ENCODE measurements at regions not wholly inside any gene's neighbourhood (a gene's known extent, or its start where the extent isn't known, plus 50 kb on each side); places are given as distances from the start of the nearest gene placed in this dataset.
"Not testable (repeated sequence)": the region's sequence is repeated elsewhere in the genome, so short reads cannot be mapped to it uniquely, and the experiment has no call there.

- DNase-seq (ENCODE audit: insufficient read length); FAIRE-seq: not testable (repeated sequence)
These were observed 123.7 kb upstream of the MTLN start for GRCh38 chr2:110336071-110336470.

DNA sequence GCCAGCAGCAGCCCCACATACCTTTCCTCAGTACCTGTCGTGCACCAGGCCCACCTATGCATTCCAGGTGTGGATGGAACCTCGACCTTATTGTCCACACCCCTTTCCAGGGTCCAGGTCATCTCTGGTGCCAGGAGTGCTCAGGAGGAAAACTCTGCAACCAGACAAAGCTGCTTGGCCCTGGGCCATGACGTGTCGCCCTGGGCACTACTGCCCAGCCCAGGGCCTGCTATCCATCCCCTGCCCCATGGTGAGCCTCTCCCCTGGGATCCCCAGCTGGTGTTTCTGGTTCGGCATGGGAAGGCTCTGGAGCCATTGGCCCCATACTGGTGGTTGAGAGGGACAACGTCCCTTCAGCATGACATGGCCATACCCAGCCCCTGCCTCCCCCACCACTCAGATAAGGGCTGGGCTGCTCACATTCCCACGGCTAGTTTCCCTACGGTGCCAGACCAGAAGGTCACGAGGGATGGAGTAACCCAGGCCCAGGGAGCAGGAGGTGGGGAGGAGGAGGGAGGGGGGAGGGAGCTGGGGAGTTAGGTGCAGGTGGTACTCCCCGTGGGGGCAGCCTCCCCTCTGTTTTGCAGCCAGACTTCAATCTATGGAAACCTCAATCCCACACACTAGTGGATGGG is 123.2 kb upstream of the MTLN start:
- FAIRE-seq; DNase-seq (ENCODE audit: insufficient read length): not testable (repeated sequence)

- not testable (repeated sequence) for DNase-seq (ENCODE audit: insufficient read length)
- FAIRE-seq: peak; percentile 17
These were observed 121.1 kb upstream of the MTLN start for GRCh38 chr2:110333114-110334095.

DNA sequence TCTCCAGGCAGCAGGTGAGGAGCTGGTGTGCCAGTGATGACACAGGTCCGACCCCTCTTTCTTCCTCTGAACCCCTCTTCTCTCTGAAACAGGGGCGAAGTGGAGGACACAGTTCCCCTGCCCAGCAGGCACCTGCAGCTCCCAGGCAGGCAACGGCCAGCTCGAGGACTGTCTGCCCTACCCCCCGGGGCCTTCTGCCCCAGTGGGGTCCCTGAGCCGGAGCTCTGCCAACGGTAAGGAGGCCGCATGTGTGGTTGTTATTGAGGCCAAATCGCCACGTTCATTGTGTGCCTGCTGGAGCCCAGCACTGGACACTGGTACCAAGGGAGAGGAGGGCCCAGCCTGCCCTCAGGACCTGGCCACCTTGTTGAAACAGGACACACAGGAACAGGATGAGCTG is 119.3 kb upstream of the MTLN start:
- DNase-seq (ENCODE audit: insufficient read length); FAIRE-seq: not testable (repeated sequence)

DNA sequence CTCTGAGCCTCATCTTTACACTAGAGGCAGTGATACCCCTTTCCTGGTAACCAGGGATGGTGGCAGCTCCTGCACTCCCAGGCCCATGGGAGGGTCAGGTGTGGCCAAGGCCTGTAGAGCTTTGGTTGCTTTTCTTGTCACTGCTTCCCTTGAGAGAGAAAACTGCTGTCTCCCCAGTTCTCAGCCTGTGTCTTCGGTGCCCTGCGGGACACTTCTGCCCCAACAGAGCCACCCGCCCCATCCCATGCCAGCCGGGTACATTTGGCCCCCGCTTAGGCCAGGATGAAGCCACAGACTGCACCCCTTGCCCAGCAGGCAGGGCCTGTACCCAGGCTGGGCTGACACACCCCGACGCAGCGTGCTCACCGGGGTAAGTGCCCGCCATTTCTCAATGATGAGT is 117.4 kb upstream of the MTLN start:
- FAIRE-seq; DNase-seq (ENCODE audit: insufficient read length): not testable (repeated sequence)

DNA sequence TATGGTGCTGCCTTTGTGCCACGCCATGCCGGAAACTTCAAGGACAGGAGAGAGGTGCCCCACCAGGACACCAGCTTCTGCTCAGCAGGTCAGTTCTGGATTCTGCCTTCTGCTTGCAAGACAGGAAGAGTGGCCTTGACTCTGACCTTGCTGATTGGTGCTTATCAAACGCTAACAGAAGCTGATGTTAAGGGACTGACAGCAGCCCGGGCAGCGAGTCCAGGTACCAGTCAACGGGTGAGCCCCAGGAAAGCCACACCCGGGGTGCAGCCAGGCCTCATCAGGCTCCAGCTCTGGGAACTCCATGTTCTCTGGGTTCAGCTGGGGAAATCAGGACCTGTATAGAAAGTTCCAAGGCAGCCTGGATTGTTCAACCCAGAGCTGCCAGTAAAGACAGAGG is 116.8 kb upstream of the MTLN start:
- not testable (repeated sequence) for FAIRE-seq; DNase-seq (ENCODE audit: insufficient read length)

- FAIRE-seq; DNase-seq (ENCODE audit: insufficient read length): not testable (repeated sequence)
These were observed 116.3 kb upstream of the MTLN start for GRCh38 chr2:110328677-110329076.

DNA sequence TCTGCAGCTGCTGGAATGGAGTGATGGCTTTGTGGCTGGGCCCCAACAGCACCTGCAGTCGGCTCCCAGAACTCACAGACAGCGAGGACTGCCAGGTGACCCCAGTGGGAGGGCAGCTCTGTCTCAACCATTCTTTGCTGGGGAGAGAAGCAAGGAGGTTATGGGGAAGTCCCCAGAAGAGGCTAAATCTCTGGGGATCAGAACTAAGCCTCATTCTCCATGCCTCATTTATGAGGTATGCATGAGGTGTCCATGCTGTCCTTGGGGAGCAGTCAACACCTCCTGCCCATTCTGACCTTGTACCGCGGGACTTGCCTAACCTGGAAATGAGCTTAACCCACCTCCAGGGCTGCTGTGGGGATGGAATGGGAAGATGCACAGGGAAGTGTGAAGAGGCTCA is 111.5 kb upstream of the MTLN start:
- not testable (repeated sequence) for FAIRE-seq; DNase-seq (ENCODE audit: insufficient read length)

GRCh38 chr2:110322535-110322934 is 110.2 kb upstream of the MTLN start:
- not testable (repeated sequence) for DNase-seq (ENCODE audit: insufficient read length); FAIRE-seq

- DNase-seq (ENCODE audit: insufficient read length); FAIRE-seq: not testable (repeated sequence)
These were observed 108.7 kb upstream of the MTLN start for GRCh38 chr2:110320834-110321563.

DNA sequence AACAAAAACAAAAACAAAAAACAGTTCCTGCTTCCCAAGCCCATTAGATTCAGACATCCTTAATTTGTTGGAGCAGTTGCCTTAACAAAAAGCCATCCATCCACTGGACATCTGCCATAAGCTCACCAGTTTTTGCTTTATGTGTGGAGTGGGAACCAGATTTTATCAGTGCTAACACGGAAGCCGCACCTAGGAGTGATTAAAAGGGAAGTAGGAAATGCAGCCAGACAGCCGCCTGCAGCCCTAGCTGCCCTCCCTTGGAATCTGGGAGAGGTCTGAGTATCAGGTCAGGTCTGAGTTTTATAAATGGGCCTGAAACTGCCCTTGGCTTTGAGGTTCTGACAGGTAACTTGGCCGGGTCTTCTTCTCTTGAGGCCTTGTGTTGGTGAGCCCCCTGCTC is 106.6 kb upstream of the MTLN start:
- not testable (repeated sequence) for DNase-seq (ENCODE audit: insufficient read length); FAIRE-seq

DNA sequence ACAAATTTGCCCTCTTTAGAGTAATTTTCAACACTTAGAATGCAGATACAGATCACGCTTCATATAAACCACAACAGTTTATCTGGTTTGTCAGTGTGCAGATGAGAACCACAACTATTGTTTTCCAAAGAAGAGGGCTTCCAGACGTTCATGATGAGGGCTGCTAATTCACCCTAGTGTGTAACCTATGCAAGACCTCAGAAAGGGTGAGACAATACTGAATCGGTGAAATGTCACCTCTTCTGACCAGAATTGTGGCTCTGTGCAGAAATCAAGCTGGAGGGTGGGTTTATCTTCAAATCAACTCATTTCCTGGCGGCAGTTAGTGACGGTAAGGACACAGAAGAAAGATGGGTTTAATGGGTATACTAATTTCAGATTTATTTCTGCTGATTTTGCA is 105.0 kb upstream of the MTLN start:
- FAIRE-seq; DNase-seq (ENCODE audit: insufficient read length): not testable (repeated sequence)

GRCh38 chr2:110316051-110316865 is 103.9 kb upstream of the MTLN start:
- not testable (repeated sequence) for DNase-seq (ENCODE audit: insufficient read length)
- peak; percentile 42 for FAIRE-seq

DNA sequence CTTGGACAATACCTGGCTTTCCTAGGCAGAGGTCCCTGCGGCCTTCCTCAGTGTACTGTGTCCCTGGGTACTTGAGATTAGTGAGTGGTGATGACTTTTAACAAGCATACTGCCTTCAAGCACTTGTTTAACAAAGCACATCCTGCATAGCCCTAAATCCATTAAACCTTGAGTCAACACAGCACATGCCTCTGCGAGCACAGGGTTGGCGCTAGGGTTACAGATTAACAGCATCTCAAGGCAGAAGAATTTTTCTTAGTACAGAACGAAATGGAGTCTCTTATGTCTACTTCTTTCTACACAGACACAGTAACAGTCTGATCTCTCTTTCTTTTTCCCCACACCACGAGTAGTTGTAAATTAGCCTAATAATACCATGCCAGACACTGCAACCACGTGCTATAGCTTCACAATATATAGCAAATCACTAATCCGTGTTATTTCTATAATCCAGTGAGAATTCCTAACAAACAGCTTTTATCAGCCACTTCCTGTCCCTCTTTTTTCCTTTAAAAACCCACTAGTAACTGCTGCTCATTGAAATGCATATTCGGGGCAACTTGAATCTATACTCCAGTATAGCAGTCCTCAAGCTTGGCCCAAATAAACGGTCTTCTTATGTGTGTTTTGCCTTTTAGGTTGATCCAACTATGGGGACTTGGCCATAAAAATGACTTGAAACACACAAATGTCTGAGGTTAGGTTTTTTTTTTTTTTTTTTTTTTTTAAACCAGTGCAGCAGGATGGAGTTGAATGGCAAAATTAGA is 102.9 kb upstream of the MTLN start:
- not testable (repeated sequence) for FAIRE-seq; DNase-seq (ENCODE audit: insufficient read length)

DNA sequence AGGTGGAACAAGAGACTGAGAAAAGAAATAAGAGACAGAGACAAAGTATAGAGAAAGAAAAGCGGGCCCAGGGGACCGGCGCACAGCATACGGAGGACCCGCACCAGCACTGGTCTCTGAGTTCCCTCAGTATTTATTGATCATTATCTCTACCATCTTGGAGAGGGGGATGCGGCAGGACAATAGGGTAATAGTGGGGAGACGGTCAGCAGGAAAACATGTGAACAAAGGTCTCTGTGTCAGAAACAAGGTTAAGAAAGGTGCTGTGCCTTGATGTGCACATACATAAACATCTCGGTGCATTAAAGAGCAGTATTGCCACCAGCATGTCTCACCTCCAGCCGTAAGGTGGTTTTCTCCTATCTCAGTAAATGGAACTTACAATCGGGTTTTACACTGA is 102.1 kb upstream of the MTLN start:
- DNase-seq (ENCODE audit: insufficient read length); FAIRE-seq: not testable (repeated sequence)

DNA sequence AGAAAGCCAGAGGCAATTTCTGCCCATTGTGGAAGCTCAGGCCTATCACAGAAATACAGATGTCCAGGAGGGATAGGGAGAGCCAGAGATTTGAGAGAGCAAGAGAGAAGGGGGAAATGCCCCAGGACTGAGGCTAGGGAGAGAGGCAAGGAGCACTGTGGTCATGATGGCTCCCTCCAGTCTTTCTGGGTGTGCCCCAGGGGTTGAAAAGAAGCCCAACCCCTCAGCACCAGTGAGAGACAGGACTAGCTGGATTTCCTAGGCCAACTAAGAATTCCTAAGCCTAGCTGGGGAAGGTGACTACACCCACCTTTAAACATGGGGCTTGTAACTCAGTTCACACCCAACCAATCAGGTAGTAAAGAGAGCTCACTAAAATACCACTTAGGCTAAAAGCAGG is 100.7 kb upstream of the MTLN start:
- FAIRE-seq; DNase-seq (ENCODE audit: insufficient read length): not testable (repeated sequence)

GRCh38 chr2:110311713-110312444 is 99.5 kb upstream of the MTLN start:
- FAIRE-seq; DNase-seq (ENCODE audit: insufficient read length): not testable (repeated sequence)

DNA sequence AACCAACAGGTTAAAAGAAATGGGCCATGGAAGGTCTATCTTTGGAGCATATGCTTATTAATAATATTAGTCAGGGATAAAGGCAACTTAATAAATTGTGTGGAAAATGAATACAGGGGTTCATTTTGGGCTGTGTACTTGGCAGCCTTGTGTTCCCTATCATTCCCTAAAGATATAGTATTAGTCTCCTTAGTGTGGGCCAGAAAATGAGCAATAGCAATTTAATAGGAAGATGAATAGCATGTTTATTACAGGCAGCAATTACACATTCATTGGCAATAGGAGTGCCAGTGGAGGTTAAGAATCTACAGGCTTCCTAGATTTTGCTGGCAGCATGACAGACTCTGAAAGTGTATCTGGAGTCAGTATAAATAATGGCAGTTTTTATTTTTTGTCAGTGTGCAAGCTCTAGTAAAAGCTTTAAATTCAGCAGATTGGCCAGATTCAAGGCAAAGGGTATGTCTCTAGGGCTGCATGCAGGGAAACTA is 98.7 kb upstream of the MTLN start:
- not testable (repeated sequence) for DNase-seq (ENCODE audit: insufficient read length); FAIRE-seq

All from GM12892 (cell line).